ENCODE measurements at regions not wholly inside any gene's neighbourhood (a gene's known extent, or its start where the extent isn't known, plus 50 kb on each side); places are given as distances from the start of the nearest gene placed in this dataset.

DNA sequence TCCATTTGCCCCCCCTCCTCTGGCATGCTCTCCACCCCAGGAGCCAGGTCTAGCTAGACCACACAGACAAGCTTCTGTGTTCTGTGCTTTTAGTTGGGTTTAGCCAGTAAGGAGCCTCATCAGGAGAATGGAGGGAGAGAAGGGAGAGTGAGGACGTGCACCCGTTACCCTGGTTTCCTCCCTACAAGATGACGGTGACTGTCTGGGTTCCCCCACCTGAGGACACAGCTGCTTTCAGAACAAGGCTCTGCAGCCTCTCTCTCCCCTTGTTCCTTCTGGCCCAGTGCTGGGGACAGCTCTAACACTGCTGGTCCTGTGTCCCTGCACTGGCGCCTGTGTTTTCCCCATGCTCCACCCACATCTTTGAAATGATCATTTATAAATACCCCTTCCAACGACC, 184.4 kb upstream of the GALNT2 start:
- TF ChIP-seq, protein P1, sequence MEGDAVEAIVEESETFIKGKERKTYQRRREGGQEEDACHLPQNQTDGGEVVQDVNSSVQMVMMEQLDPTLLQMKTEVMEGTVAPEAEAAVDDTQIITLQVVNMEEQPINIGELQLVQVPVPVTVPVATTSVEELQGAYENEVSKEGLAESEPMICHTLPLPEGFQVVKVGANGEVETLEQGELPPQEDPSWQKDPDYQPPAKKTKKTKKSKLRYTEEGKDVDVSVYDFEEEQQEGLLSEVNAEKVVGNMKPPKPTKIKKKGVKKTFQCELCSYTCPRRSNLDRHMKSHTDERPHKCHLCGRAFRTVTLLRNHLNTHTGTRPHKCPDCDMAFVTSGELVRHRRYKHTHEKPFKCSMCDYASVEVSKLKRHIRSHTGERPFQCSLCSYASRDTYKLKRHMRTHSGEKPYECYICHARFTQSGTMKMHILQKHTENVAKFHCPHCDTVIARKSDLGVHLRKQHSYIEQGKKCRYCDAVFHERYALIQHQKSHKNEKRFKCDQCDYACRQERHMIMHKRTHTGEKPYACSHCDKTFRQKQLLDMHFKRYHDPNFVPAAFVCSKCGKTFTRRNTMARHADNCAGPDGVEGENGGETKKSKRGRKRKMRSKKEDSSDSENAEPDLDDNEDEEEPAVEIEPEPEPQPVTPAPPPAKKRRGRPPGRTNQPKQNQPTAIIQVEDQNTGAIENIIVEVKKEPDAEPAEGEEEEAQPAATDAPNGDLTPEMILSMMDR (IDR thresholded peaks at IDR 0.05) = no peak
- TF ChIP-seq POLR2A (IDR thresholded peaks at IDR 0.05) (no peak), EP300 (IDR thresholded peaks at IDR 0.05) (no peak)

All from stomach (tissue), 4 donors.